Ishikawa (cell line): ENCODE measurements at regions not wholly inside any gene's neighbourhood (a gene's known extent, or its start where the extent isn't known, plus 50 kb on each side); places are given as distances from the start of the nearest gene placed in this dataset.

ENCODE experiments used
- FOXM1 ChIP-seq: IDR thresholded peaks from 2 replicates; pipeline ENCODE4 v1.6.1; 2012; ENCODE audit warnings: low read depth, borderline replicate concordance
- NFIC ChIP-seq: IDR thresholded peaks from 2 replicates; pipeline ENCODE4 v1.6.1; 2012
- TEAD4 ChIP-seq: IDR thresholded peaks from 2 replicates; pipeline ENCODE4 v1.6.1; 2012
- USF1 ChIP-seq: IDR thresholded peaks from 2 replicates; pipeline ENCODE4 v1.6.1; 2012
- YY1 ChIP-seq: IDR thresholded peaks from 2 replicates; pipeline ENCODE4 v1.6.1; 2012; ENCODE audit warnings: low read depth
- ZBTB7A ChIP-seq: IDR thresholded peaks from 2 replicates; pipeline ENCODE4 v1.6.1; 2012; ENCODE audit warnings: low read depth

GRCh38 chr22:47267513-47268282 is 505.2 kb downstream of the TBC1D22A start:
- TF ChIP-seq NFIC (no peak), ZBTB7A (no peak), YY1 (no peak), TEAD4 (no peak), USF1 (no peak), FOXM1 (no peak)
